IgD-negative memory B cell (primary cell): ENCODE measurements at regions not wholly inside any gene's neighbourhood (a gene's known extent, or its start where the extent isn't known, plus 50 kb on each side); places are given as distances from the start of the nearest gene placed in this dataset.

Source experiments
- H3K27ac Mint-ChIP-seq, 3 donors: one replicate each; pipeline ENCODE4 v1.8.0; 2020 to 2022; ENCODE audit warnings: mild to moderate bottlenecking in 3 of 3, mixed read lengths in 3 of 3, moderate library complexity in 1 of 3
- H3K27me3 Mint-ChIP-seq: one replicate; pipeline ENCODE4 v1.8.0; 2021; ENCODE audit warnings: mixed read lengths
- H3K36me3 Mint-ChIP-seq: one replicate; pipeline ENCODE4 v1.8.0; 2020; ENCODE audit warnings: mild to moderate bottlenecking, mixed read lengths
- H3K4me1 Mint-ChIP-seq, 3 donors: one replicate each; pipeline ENCODE4 v1.8.0; 2020 to 2022; ENCODE audit warnings: mixed read lengths in 3 of 3, mild to moderate bottlenecking in 1 of 3
- H3K4me3 Mint-ChIP-seq, 4 donors: one replicate each; pipeline ENCODE4 v1.8.0; 2020 to 2022; ENCODE audit warnings: mild to moderate bottlenecking in 4 of 4, mixed read lengths in 4 of 4, moderate library complexity in 3 of 4
- H3K9me3 Mint-ChIP-seq, 3 donors: one replicate each; pipeline ENCODE4 v1.8.0; 2020 to 2021; ENCODE audit warnings: mixed read lengths in 3 of 3, mild to moderate bottlenecking in 1 of 3

- Mint-ChIP-seq H3K4me1 (no peaks in the 10 kb centered on the region), H3K4me3 (no peak overlapping the region), H3K27me3 (no peaks in the 10 kb centered on the region), H3K36me3 (no peaks in the 10 kb centered on the region), H3K27ac (no peak overlapping the region), H3K9me3 (no peaks in the 10 kb centered on the region)
Observed at GRCh38 chr3:144350125-144350524, 378.5 kb downstream of the DIPK2A start.

- H3K4me3 Mint-ChIP-seq = no peak overlapping the region
- H3K9me3 Mint-ChIP-seq = no peaks in the 10 kb centered on the region
Observed at GRCh38 chr3:144351011-144351410, 379.4 kb downstream of the DIPK2A start.

GRCh38 chr3:144351773-144352365 lies 380.2 kb downstream of the DIPK2A start:
- no peaks in the 10 kb centered on the region for H3K27me3 Mint-ChIP-seq
- no peaks in the 10 kb centered on the region for H3K36me3 Mint-ChIP-seq
- H3K27ac Mint-ChIP-seq = no peak overlapping the region
- H3K4me3 Mint-ChIP-seq = no peak overlapping the region
- no peaks in the 10 kb centered on the region for H3K4me1 Mint-ChIP-seq
- no peaks in the 10 kb centered on the region for H3K9me3 Mint-ChIP-seq

More at GRCh38 chr3:144351011-144351410, 379.4 kb downstream of the DIPK2A start:
- Mint-ChIP-seq H3K27me3 (no peaks in the 10 kb centered on the region), H3K4me1 (no peaks in the 10 kb centered on the region), H3K27ac (no peak overlapping the region), H3K36me3 (no peaks in the 10 kb centered on the region)

GRCh38 chr3:144358191-144358590 lies 386.6 kb downstream of the DIPK2A start:
- H3K27ac Mint-ChIP-seq = no peak overlapping the region

GRCh38 chr3:144361002-144361401 lies 389.4 kb downstream of the DIPK2A start:
- no peak overlapping the region for H3K27ac Mint-ChIP-seq
- H3K9me3 Mint-ChIP-seq = peaks cover 0 to 7% (median 0%) of the 10 kb centered on the region in 3 donors
- H3K27me3 Mint-ChIP-seq = no peaks in the 10 kb centered on the region
- no peaks in the 10 kb centered on the region for H3K36me3 Mint-ChIP-seq
- H3K4me1 Mint-ChIP-seq = no peaks in the 10 kb centered on the region
- H3K4me3 Mint-ChIP-seq = no peak overlapping the region

More at GRCh38 chr3:144358191-144358590, 386.6 kb downstream of the DIPK2A start:
- Mint-ChIP-seq H3K4me3 (no peak overlapping the region), H3K27me3 (no peaks in the 10 kb centered on the region), H3K4me1 (no peaks in the 10 kb centered on the region), H3K9me3 (peaks cover 0 to 4% (median 0%) of the 10 kb centered on the region in 3 donors), H3K36me3 (no peaks in the 10 kb centered on the region)

GRCh38 chr3:144362126-144362525 lies 390.5 kb downstream of the DIPK2A start:
- Mint-ChIP-seq H3K9me3 (peaks cover 0 to 11% (median 0%) of the 10 kb centered on the region in 3 donors), H3K36me3 (no peaks in the 10 kb centered on the region), H3K4me1 (no peaks in the 10 kb centered on the region), H3K4me3 (no peak overlapping the region), H3K27ac (peak overlapping the region in 1 of 3 donors; percentile 13), H3K27me3 (no peaks in the 10 kb centered on the region)

GRCh38 chr3:144363856-144364255 lies 392.2 kb downstream of the DIPK2A start:
- no peaks in the 10 kb centered on the region for H3K36me3 Mint-ChIP-seq
- H3K27me3 Mint-ChIP-seq = no peaks in the 10 kb centered on the region
- H3K27ac Mint-ChIP-seq = no peak overlapping the region
- no peak overlapping the region for H3K4me3 Mint-ChIP-seq
- H3K4me1 Mint-ChIP-seq = no peaks in the 10 kb centered on the region
- peaks cover 0 to 18% (median 10%) of the 10 kb centered on the region in 3 donors for H3K9me3 Mint-ChIP-seq

GRCh38 chr3:144364737-144365136 lies 393.1 kb downstream of the DIPK2A start:
- Mint-ChIP-seq H3K27ac (no peak overlapping the region), H3K4me3 (no peak overlapping the region), H3K36me3 (no peaks in the 10 kb centered on the region), H3K9me3 (peaks cover 4 to 19% (median 10%) of the 10 kb centered on the region in 3 donors), H3K27me3 (no peaks in the 10 kb centered on the region), H3K4me1 (no peaks in the 10 kb centered on the region)

GRCh38 chr3:144369129-144369879 lies 397.7 kb downstream of the DIPK2A start:
- peaks cover 8 to 18% (median 14%) of the 10 kb centered on the region in 3 donors for H3K9me3 Mint-ChIP-seq
- H3K36me3 Mint-ChIP-seq = no peaks in the 10 kb centered on the region
- H3K27ac Mint-ChIP-seq = no peak overlapping the region

GRCh38 chr3:144375088-144375487 lies 403.5 kb downstream of the DIPK2A start:
- Mint-ChIP-seq H3K27ac (no peak overlapping the region), H3K36me3 (no peaks in the 10 kb centered on the region), H3K9me3 (peaks cover 2 to 7% (median 6%) of the 10 kb centered on the region in 3 donors), H3K27me3 (no peaks in the 10 kb centered on the region), H3K4me1 (no peaks in the 10 kb centered on the region), H3K4me3 (no peak overlapping the region)

More at GRCh38 chr3:144369129-144369879, 397.7 kb downstream of the DIPK2A start:
- Mint-ChIP-seq H3K4me3 (no peak overlapping the region), H3K4me1 (no peaks in the 10 kb centered on the region), H3K27me3 (no peaks in the 10 kb centered on the region)

- H3K4me3 Mint-ChIP-seq = no peak overlapping the region
- no peaks in the 10 kb centered on the region for H3K4me1 Mint-ChIP-seq
- no peaks in the 10 kb centered on the region for H3K27me3 Mint-ChIP-seq
- H3K9me3 Mint-ChIP-seq = peaks cover 2 to 3% (median 2%) of the 10 kb centered on the region in 3 donors
- no peak overlapping the region for H3K27ac Mint-ChIP-seq
- peaks cover 2% of the 10 kb centered on the region for H3K36me3 Mint-ChIP-seq
Observed at GRCh38 chr3:144380849-144381248, 409.2 kb downstream of the DIPK2A start.

GRCh38 chr3:144381607-144382006 lies 410.0 kb downstream of the DIPK2A start:
- H3K36me3 Mint-ChIP-seq = peaks cover 2% of the 10 kb centered on the region
- no peaks in the 10 kb centered on the region for H3K27me3 Mint-ChIP-seq
- H3K9me3 Mint-ChIP-seq = peaks cover 2 to 3% (median 2%) of the 10 kb centered on the region in 3 donors
- H3K4me3 Mint-ChIP-seq = no peak overlapping the region
- no peaks in the 10 kb centered on the region for H3K4me1 Mint-ChIP-seq
- no peak overlapping the region for H3K27ac Mint-ChIP-seq

- Mint-ChIP-seq H3K4me1 (no peaks in the 10 kb centered on the region), H3K4me3 (no peak overlapping the region), H3K9me3 (peaks cover 0 to 2% (median 0%) of the 10 kb centered on the region in 3 donors), H3K36me3 (peaks cover 2% of the 10 kb centered on the region), H3K27ac (no peak overlapping the region), H3K27me3 (no peaks in the 10 kb centered on the region)
Observed at GRCh38 chr3:144384241-144384979, 412.8 kb downstream of the DIPK2A start.

- H3K27ac Mint-ChIP-seq = no peak overlapping the region
Observed at GRCh38 chr3:144390786-144391185, 419.2 kb downstream of the DIPK2A start.

GRCh38 chr3:144391236-144391635 lies 419.6 kb downstream of the DIPK2A start:
- Mint-ChIP-seq H3K27ac (no peak overlapping the region), H3K4me3 (no peak overlapping the region), H3K27me3 (no peaks in the 10 kb centered on the region), H3K4me1 (no peaks in the 10 kb centered on the region), H3K9me3 (no peaks in the 10 kb centered on the region), H3K36me3 (no peaks in the 10 kb centered on the region)

More at GRCh38 chr3:144390786-144391185, 419.2 kb downstream of the DIPK2A start:
- no peaks in the 10 kb centered on the region for H3K27me3 Mint-ChIP-seq
- no peak overlapping the region for H3K4me3 Mint-ChIP-seq
- H3K4me1 Mint-ChIP-seq = no peaks in the 10 kb centered on the region
- H3K36me3 Mint-ChIP-seq = no peaks in the 10 kb centered on the region
- H3K9me3 Mint-ChIP-seq = no peaks in the 10 kb centered on the region
